AG10803 (cell line): ENCODE measurements at regions not wholly inside any gene's neighbourhood (a gene's known extent, or its start where the extent isn't known, plus 50 kb on each side); places are given as distances from the start of the nearest gene placed in this dataset.

Experiments used
- DNase-seq: peaks from one replicate; pipeline ENCODE4 v3.0.0; 2010; ENCODE audit warnings: low read depth
- H3K4me3 ChIP-seq: 2 replicates; pipeline ENCODE4 v1.5.1; 2011; ENCODE audit warnings: mild to moderate bottlenecking, low read length, control low read depth
- TF ChIP-seq, protein P1 (sequence below): conservative IDR thresholded peaks from 2 replicates; pipeline ENCODE4 v1.5.1; 2011; ENCODE audit warnings: mild to moderate bottlenecking, low read length, control low read depth, inconsistent platforms

DNA sequence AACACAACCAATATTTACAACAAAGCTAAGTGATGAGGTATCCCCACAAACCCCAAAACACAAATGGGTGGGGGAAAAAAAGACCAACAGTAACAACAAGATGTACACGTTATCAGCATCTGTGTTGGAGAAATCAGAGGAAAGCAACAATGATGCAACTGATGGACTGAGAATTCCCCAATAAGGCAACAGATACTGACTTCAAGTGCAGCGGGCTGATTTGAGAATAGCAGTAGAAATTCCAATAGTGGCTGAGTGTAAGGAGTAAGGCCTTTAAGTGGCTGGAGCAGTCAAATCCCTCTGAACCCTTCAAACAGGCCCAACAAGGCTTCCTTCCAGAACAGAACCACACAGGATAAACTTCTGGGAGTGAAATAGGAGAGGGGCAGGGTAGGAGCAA lies 97.6 kb downstream of the TM2D1 start:
- H3K4me3 ChIP-seq, result no peak overlapping the region
- TF ChIP-seq, protein P1, sequence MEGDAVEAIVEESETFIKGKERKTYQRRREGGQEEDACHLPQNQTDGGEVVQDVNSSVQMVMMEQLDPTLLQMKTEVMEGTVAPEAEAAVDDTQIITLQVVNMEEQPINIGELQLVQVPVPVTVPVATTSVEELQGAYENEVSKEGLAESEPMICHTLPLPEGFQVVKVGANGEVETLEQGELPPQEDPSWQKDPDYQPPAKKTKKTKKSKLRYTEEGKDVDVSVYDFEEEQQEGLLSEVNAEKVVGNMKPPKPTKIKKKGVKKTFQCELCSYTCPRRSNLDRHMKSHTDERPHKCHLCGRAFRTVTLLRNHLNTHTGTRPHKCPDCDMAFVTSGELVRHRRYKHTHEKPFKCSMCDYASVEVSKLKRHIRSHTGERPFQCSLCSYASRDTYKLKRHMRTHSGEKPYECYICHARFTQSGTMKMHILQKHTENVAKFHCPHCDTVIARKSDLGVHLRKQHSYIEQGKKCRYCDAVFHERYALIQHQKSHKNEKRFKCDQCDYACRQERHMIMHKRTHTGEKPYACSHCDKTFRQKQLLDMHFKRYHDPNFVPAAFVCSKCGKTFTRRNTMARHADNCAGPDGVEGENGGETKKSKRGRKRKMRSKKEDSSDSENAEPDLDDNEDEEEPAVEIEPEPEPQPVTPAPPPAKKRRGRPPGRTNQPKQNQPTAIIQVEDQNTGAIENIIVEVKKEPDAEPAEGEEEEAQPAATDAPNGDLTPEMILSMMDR, result no peak
- no peak for DNase-seq

DNA sequence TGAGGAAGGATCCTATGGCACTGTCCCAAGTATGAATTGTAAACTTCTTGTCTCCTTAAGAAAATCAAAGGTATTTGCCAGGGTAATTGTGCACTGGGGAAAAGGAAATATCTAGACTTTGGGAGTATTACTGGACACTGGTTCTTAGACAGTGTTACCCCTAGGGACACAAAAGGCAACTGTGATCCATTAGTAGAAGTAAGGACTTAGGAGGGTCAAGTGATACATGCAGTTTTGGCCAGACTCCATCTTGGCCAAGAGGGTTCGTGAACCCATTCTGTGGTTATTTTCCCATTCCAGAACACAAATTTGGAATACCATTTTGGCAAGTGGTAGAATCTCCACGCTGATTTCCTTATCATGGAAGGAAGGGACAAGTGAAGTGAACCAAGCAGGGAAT lies 98.1 kb downstream of the TM2D1 start:
- H3K4me3 ChIP-seq, result no peak overlapping the region
- TF ChIP-seq, protein P1, result no peak
- no peak for DNase-seq

DNA sequence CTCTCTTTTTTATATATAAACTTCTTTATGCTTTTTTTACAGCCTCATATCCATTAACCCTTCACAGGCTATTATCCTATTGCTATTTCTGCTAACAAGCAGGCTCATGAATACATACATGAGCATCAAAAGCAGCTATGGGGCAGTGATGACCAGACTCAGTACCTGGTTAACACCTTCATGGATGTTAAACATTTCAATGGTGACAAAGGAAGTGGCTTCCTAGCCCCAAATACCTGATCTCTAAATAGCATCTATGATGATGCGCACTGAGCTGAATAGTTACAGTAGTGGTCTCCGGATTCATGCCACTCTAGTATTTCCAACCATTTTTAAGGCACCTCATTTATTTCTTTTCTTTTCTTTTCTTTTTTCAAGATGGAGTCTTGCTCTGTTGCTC lies 101.1 kb downstream of the TM2D1 start:
- DNase-seq, result no peak
- TF ChIP-seq, protein P1, result no peak
- no peak overlapping the region for H3K4me3 ChIP-seq

DNA sequence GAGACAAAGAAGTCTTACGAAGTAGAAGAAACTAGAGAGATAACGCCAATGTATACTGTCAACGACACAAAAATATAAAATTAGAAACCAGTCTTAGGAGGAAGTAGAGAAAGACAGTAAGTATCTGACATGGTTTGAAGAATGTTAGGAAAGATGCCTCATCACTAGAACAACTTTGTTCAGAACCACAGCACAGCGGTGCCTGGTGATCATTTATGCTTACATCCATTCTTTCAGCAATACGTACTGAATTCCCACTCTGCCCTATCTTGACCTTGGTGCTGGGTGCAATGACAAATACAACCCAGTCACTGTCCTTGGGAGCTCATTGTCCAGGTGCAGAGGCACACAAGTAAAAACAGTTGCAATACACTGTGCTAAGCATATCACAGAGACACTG lies 104.4 kb downstream of the TM2D1 start:
- no peak for DNase-seq
- no peak overlapping the region for H3K4me3 ChIP-seq
- TF ChIP-seq, protein P1, result no peak

DNA sequence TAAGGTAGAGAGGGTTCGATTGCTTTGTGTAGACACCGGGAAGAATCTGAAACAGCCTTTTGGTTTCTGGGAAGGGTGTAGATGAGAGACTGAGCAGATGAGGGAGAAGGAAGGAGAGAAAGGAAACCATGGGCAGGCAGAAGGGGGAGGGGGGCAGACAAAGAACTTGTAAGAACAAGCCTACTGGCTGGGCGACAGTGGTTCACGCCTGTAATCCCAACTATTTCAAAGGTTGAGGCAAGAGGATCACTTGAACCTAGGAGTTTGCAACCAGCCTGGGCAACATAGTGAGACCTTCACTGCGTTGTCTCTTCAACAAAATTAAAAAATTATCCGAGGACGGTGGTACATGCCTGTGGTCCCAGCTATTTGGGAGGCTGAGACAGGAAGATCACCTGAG lies 106.2 kb downstream of the TM2D1 start:
- TF ChIP-seq, protein P1, result no peak

DNA sequence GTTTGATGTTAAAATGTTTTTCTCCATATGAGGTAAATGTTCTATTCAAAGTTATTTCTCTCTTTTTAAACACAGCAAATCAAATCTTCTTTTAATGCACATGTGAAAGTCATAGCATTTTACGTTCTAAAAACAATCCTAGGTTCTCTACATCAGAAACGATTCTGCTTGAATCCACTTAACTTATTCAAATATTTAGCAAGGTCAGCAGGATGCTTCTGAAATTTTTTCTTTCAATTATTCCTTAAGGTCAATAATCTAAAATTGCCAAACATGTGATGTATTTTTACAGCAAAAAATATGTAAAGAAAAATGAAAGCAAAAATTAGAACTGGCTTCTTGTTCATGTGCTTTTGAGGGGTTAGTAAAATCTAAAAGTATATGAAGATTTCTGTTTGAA lies 106.7 kb downstream of the TM2D1 start:
- no peak overlapping the region for H3K4me3 ChIP-seq
- DNase-seq, result no peak
- TF ChIP-seq, protein P1, result no peak

More for the DNA sequence above, 106.2 kb downstream of the TM2D1 start:
- no peak overlapping the region for H3K4me3 ChIP-seq
- DNase-seq, result no peak

DNA sequence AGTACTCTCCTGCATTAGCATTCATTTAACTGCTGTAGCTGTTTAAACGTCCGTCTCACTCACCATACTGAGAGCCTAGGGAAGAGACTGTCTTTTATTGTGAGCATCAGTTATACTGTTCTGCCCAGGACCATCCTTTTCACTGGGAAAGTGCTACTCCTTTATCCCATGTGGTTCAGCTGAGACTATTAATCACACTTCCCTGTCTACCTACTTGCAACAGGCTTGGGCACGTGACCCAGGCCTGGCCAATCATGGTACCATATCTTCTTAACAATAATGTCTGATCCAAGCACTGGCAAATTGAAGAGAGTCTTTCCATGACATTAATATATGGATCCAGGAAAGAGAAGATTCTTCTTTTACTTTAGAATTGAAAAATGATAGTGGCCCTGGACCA lies 108.1 kb downstream of the TM2D1 start:
- no peak for DNase-seq
- no peak overlapping the region for H3K4me3 ChIP-seq
- TF ChIP-seq, protein P1, result no peak
